RCC 7860 (cell line): ENCODE measurements at regions not wholly inside any gene's neighbourhood (a gene's known extent, or its start where the extent isn't known, plus 50 kb on each side); places are given as distances from the start of the nearest gene placed in this dataset.
"Not testable (repeated sequence)": the region's sequence is repeated elsewhere in the genome, so short reads cannot be mapped to it uniquely, and the experiment has no call there.

Experiments
- DNase-seq: peaks from one replicate; pipeline ENCODE4 v3.0.0-alpha.2; 2015; ENCODE audit warnings: low spot score
- FAIRE-seq: peaks from 2 replicates; lab custom pipeline; 2012; peaks lifted over from hg19 to GRCh38; lab: Jason Lieb, UNC

GRCh38 chr1:219410721-219411120 lies 202.2 kb downstream of the ZC3H11B start:
- FAIRE-seq, DNase-seq: not testable (repeated sequence)

GRCh38 chr1:219405531-219406331 lies 207.2 kb downstream of the ZC3H11B start:
- DNase-seq (no peak), FAIRE-seq (no peak)

- FAIRE-seq (no peak), DNase-seq (no peak)
These were observed 208.3 kb downstream of the ZC3H11B start for GRCh38 chr1:219404629-219405028.

GRCh38 chr1:219402925-219403324 lies 210.0 kb downstream of the ZC3H11B start:
- no peak for FAIRE-seq
- no peak for DNase-seq

GRCh38 chr1:219401724-219402625 lies 210.9 kb downstream of the ZC3H11B start:
- no peak for FAIRE-seq
- DNase-seq, result no peak

- DNase-seq (no peak), FAIRE-seq (no peak)
These were observed 213.5 kb downstream of the ZC3H11B start for GRCh38 chr1:219399446-219399845.

- DNase-seq (no peak), FAIRE-seq (no peak)
These were observed 214.0 kb downstream of the ZC3H11B start for GRCh38 chr1:219398815-219399396.

GRCh38 chr1:219397511-219397910 lies 215.4 kb downstream of the ZC3H11B start:
- DNase-seq, result no peak
- no peak for FAIRE-seq

- no peak for FAIRE-seq
- no peak for DNase-seq
These were observed 217.6 kb downstream of the LYPLAL1 start for GRCh38 chr1:219391297-219391696.

GRCh38 chr1:219387211-219387610 lies 213.5 kb downstream of the LYPLAL1 start:
- DNase-seq (no peak), FAIRE-seq (no peak)

GRCh38 chr1:219385787-219386427 lies 212.2 kb downstream of the LYPLAL1 start:
- FAIRE-seq (peak; percentile 26), DNase-seq (peak; percentile 53)

- FAIRE-seq (no peak), DNase-seq (no peak)
These were observed 209.6 kb downstream of the LYPLAL1 start for GRCh38 chr1:219383281-219383680.

GRCh38 chr1:219381396-219381795 lies 207.7 kb downstream of the LYPLAL1 start:
- FAIRE-seq, result no peak
- DNase-seq, result no peak

- DNase-seq (no peak), FAIRE-seq (no peak)
These were observed 206.8 kb downstream of the LYPLAL1 start for GRCh38 chr1:219380463-219380862.

- DNase-seq, result no peak
- peak; percentile 8 for FAIRE-seq
These were observed 206.0 kb downstream of the LYPLAL1 start for GRCh38 chr1:219379691-219380090.

- no peak for DNase-seq
These were observed 201.0 kb downstream of the LYPLAL1 start for GRCh38 chr1:219374636-219375035.

GRCh38 chr1:219374046-219374566 lies 200.4 kb downstream of the LYPLAL1 start:
- DNase-seq (no peak), FAIRE-seq (no peak)

More at GRCh38 chr1:219374636-219375035, 201.0 kb downstream of the LYPLAL1 start:
- no peak for FAIRE-seq

- FAIRE-seq (no peak), DNase-seq (no peak)
These were observed 199.9 kb downstream of the LYPLAL1 start for GRCh38 chr1:219373616-219373935.

GRCh38 chr1:219372916-219373615 lies 199.4 kb downstream of the LYPLAL1 start:
- no peak for FAIRE-seq
- no peak for DNase-seq

GRCh38 chr1:219371471-219371870 lies 197.8 kb downstream of the LYPLAL1 start:
- DNase-seq, result no peak

More at GRCh38 chr1:219371471-219371870, 197.8 kb downstream of the LYPLAL1 start:
- no peak for FAIRE-seq
